ENCODE measurements at regions not wholly inside any gene's neighbourhood (a gene's known extent, or its start where the extent isn't known, plus 50 kb on each side); places are given as distances from the start of the nearest gene placed in this dataset.
"Not testable (repeated sequence)": the region's sequence is repeated elsewhere in the genome, so short reads cannot be mapped to it uniquely, and the experiment has no call there.

GRCh38 chr13:83761631-83762030 is 120.6 kb downstream of the SLITRK1 start:
- H3K4me1 ChIP-seq (replicated peaks): no peaks in the 10 kb centered on the region
- 0 out of 2 replicates have a peak, but pooled peaks cover 3% of the 10 kb centered on the region for H3K9me3 ChIP-seq (replicated peaks)
- H3K27ac ChIP-seq: no peak overlapping the region
- no peaks in the 10 kb centered on the region for H3K36me3 ChIP-seq
- H3K27me3 ChIP-seq (replicated peaks): no peaks in the 10 kb centered on the region
- H3K4me3 ChIP-seq: no peak overlapping the region
- DNase-seq (ENCODE audit: low read depth in 1 of 2, low spot score in 2 of 2): no peak

GRCh38 chr13:83755210-83755609 is 127.1 kb downstream of the SLITRK1 start:
- not testable (repeated sequence) for H3K36me3 ChIP-seq; DNase-seq (ENCODE audit: low read depth in 1 of 2, low spot score in 2 of 2); H3K27me3 ChIP-seq (replicated peaks); H3K27ac ChIP-seq; H3K4me3 ChIP-seq; H3K9me3 ChIP-seq (replicated peaks)
- peaks cover 27% of the 10 kb centered on the region for H3K4me1 ChIP-seq (replicated peaks)

- Histone ChIP-seq H3K4me1 (replicated peaks) (peaks cover 27% of the 10 kb centered on the region), H3K4me3 (no peak overlapping the region), H3K27me3 (replicated peaks) (no peaks in the 10 kb centered on the region), H3K36me3 (no peaks in the 10 kb centered on the region), H3K9me3 (replicated peaks) (0 out of 2 replicates have a peak, but pooled peaks cover 10% of the 10 kb centered on the region), H3K27ac (peak overlapping the region; percentile 86)
- peak; percentile 66 to 70 for DNase-seq (ENCODE audit: low read depth in 1 of 2, low spot score in 2 of 2)
These were observed 128.2 kb downstream of the SLITRK1 start for GRCh38 chr13:83753912-83754624.

- Histone ChIP-seq H3K27me3 (replicated peaks) (no peaks in the 10 kb centered on the region), H3K27ac (peak overlapping the region; percentile 86), H3K36me3 (no peaks in the 10 kb centered on the region), H3K4me1 (replicated peaks) (peaks cover 27% of the 10 kb centered on the region), H3K4me3 (no peak overlapping the region), H3K9me3 (replicated peaks) (0 out of 2 replicates have a peak, but pooled peaks cover 16% of the 10 kb centered on the region)
- peak in 1 of 2 experiments; percentile 54 for DNase-seq (ENCODE audit: low read depth in 1 of 2, low spot score in 2 of 2)
These were observed 130.1 kb downstream of the SLITRK1 start for GRCh38 chr13:83752141-83752540.

- no peaks in the 10 kb centered on the region for H3K4me1 ChIP-seq (replicated peaks)
- H3K27me3 ChIP-seq (replicated peaks): no peaks in the 10 kb centered on the region
- DNase-seq (ENCODE audit: low read depth in 1 of 2, low spot score in 2 of 2): no peak
- no peak overlapping the region for H3K4me3 ChIP-seq
- H3K27ac ChIP-seq: no peak overlapping the region
- H3K9me3 ChIP-seq (replicated peaks): peaks cover 14% of the 10 kb centered on the region
- H3K36me3 ChIP-seq: no peaks in the 10 kb centered on the region
These were observed 141.7 kb downstream of the SLITRK1 start for GRCh38 chr13:83740622-83741021.

- H3K27me3 ChIP-seq (replicated peaks): no peaks in the 10 kb centered on the region
- no peak for DNase-seq (ENCODE audit: low read depth in 1 of 2, low spot score in 2 of 2)
- H3K4me1 ChIP-seq (replicated peaks): no peaks in the 10 kb centered on the region
- 0 out of 2 replicates have a peak, but pooled peaks cover 6% of the 10 kb centered on the region for H3K9me3 ChIP-seq (replicated peaks)
- no peaks in the 10 kb centered on the region for H3K36me3 ChIP-seq
- H3K27ac ChIP-seq: no peak overlapping the region
- H3K4me3 ChIP-seq: no peak overlapping the region
These were observed 143.9 kb downstream of the SLITRK1 start for GRCh38 chr13:83738407-83738806.

- Histone ChIP-seq H3K27ac (no peak overlapping the region), H3K27me3 (replicated peaks) (no peaks in the 10 kb centered on the region), H3K4me1 (replicated peaks) (no peaks in the 10 kb centered on the region), H3K4me3 (no peak overlapping the region), H3K36me3 (no peaks in the 10 kb centered on the region), H3K9me3 (replicated peaks) (no peaks in the 10 kb centered on the region)
- no peak for DNase-seq (ENCODE audit: low read depth in 1 of 2, low spot score in 2 of 2)
These were observed 149.0 kb downstream of the SLITRK1 start for GRCh38 chr13:83733293-83733692.

GRCh38 chr13:83732755-83733154 is 149.5 kb downstream of the SLITRK1 start:
- no peak overlapping the region for H3K4me3 ChIP-seq
- H3K27me3 ChIP-seq (replicated peaks): no peaks in the 10 kb centered on the region

GRCh38 chr13:83731113-83731512 is 151.2 kb downstream of the SLITRK1 start:
- H3K27me3 ChIP-seq (replicated peaks): no peaks in the 10 kb centered on the region
- H3K4me1 ChIP-seq (replicated peaks): no peaks in the 10 kb centered on the region
- no peak overlapping the region for H3K27ac ChIP-seq
- H3K4me3 ChIP-seq: no peak overlapping the region
- no peaks in the 10 kb centered on the region for H3K9me3 ChIP-seq (replicated peaks)
- DNase-seq (ENCODE audit: low read depth in 1 of 2, low spot score in 2 of 2): no peak
- H3K36me3 ChIP-seq: no peaks in the 10 kb centered on the region

More at GRCh38 chr13:83732755-83733154, 149.5 kb downstream of the SLITRK1 start:
- Histone ChIP-seq H3K27ac (no peak overlapping the region), H3K36me3 (no peaks in the 10 kb centered on the region), H3K4me1 (replicated peaks) (no peaks in the 10 kb centered on the region), H3K9me3 (replicated peaks) (no peaks in the 10 kb centered on the region)
- no peak for DNase-seq (ENCODE audit: low read depth in 1 of 2, low spot score in 2 of 2)

- no peak overlapping the region for H3K27ac ChIP-seq
- no peaks in the 10 kb centered on the region for H3K27me3 ChIP-seq (replicated peaks)
- no peaks in the 10 kb centered on the region for H3K9me3 ChIP-seq (replicated peaks)
- H3K36me3 ChIP-seq: no peaks in the 10 kb centered on the region
- no peak for DNase-seq (ENCODE audit: low read depth in 1 of 2, low spot score in 2 of 2)
- H3K4me3 ChIP-seq: no peak overlapping the region
- no peaks in the 10 kb centered on the region for H3K4me1 ChIP-seq (replicated peaks)
These were observed 151.6 kb downstream of the SLITRK1 start for GRCh38 chr13:83730674-83731073.

GRCh38 chr13:83722443-83722842 is 159.8 kb downstream of the SLITRK1 start:
- Histone ChIP-seq H3K9me3 (replicated peaks) (no peaks in the 10 kb centered on the region), H3K27me3 (replicated peaks) (no peaks in the 10 kb centered on the region), H3K4me1 (replicated peaks) (no peaks in the 10 kb centered on the region), H3K27ac (no peak overlapping the region), H3K4me3 (no peak overlapping the region), H3K36me3 (no peaks in the 10 kb centered on the region)
- DNase-seq (ENCODE audit: low read depth in 1 of 2, low spot score in 2 of 2): no peak

GRCh38 chr13:83716121-83716520 is 166.2 kb downstream of the SLITRK1 start:
- Histone ChIP-seq H3K36me3 (no peaks in the 10 kb centered on the region), H3K4me3 (no peak overlapping the region), H3K9me3 (replicated peaks) (no peaks in the 10 kb centered on the region), H3K4me1 (replicated peaks) (no peaks in the 10 kb centered on the region), H3K27ac (no peak overlapping the region), H3K27me3 (replicated peaks) (no peaks in the 10 kb centered on the region)
- DNase-seq (ENCODE audit: low read depth in 1 of 2, low spot score in 2 of 2): no peak

- Histone ChIP-seq H3K4me3 (no peak overlapping the region), H3K27ac (no peak overlapping the region), H3K9me3 (replicated peaks) (peaks cover 2% of the 10 kb centered on the region; the same call in 1 of the 2 replicates), H3K4me1 (replicated peaks) (no peaks in the 10 kb centered on the region), H3K27me3 (replicated peaks) (no peaks in the 10 kb centered on the region), H3K36me3 (no peaks in the 10 kb centered on the region)
- DNase-seq (ENCODE audit: low read depth in 1 of 2, low spot score in 2 of 2): no peak
These were observed 168.0 kb downstream of the SLITRK1 start for GRCh38 chr13:83714236-83714635.

GRCh38 chr13:83710133-83710515 is 172.2 kb downstream of the SLITRK1 start:
- Histone ChIP-seq H3K4me3 (no peak overlapping the region), H3K4me1 (replicated peaks) (no peaks in the 10 kb centered on the region), H3K27ac (no peak overlapping the region), H3K36me3 (no peaks in the 10 kb centered on the region), H3K27me3 (replicated peaks) (no peaks in the 10 kb centered on the region), H3K9me3 (replicated peaks) (peaks cover 2% of the 10 kb centered on the region; the same call in 1 of the 2 replicates)
- no peak for DNase-seq (ENCODE audit: low read depth in 1 of 2, low spot score in 2 of 2)
